ENCODE measurements at regions not wholly inside any gene's neighbourhood (a gene's known extent, or its start where the extent isn't known, plus 50 kb on each side); places are given as distances from the start of the nearest gene placed in this dataset.

DNA sequence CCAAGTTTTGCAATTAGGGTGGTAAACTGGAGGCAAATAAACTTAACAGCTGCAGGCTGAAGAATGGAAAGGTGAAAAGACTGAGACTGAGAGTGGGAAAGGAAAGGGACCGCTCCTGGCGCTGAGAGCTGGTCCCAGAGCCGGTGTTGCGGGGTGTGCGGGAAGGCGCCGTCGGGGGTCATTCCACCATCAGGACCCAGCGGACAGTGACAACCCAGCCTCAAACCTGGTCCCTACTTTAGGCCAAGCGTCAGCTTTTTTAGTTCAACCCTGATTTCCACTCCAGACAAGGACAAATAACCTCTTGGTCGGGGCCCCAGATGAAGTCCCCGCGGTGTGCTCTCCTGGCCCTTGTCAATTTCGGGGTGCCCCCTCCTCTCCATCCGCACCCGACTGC is 145.8 kb upstream of the ETS2 start:
- no peak for DNase-seq

DNA sequence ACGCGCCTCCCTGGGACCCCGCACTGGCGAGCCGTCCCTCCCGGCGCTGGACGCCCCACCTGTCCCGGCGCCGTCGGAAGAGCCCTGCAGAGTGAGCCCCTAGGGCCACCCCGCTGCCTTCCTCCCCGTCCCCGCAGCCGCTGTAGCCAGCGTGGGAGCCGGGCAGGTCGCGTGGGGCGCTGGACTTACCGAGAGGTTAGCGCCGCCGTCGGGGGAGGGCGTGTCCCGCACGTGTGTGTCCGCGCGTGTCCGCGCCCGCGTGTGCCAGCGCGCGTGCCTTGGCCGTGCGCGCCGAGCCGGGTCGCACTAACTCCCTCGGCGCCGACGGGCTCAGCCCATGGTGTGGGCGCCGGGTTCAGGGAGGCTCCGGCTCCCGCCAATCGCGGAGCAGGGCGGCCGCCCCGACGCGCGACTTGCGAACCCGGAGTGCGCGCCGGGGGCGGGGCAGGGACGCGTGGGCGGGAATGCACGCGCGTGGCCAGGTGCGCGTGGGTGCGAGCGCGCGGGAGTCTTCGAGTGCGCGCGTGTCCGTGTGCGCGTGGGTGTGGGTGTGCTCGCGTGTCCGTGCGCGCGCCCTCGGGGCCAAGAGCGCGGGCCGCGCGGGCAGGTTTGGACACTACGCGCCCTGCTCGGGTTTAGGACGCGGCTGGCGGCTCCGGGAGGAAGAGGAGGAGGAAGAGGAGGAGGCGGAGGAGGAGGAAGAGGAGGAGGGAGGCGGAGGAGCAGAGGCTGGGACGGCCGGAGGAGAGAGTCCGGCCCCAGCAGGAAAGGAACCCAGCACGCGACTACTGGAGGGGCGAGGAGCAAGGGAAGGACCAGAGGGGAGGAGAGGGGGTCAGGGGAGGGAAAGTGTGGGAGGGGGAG is 145.2 kb upstream of the ETS2 start:
- peak; percentile 15 for DNase-seq

DNA sequence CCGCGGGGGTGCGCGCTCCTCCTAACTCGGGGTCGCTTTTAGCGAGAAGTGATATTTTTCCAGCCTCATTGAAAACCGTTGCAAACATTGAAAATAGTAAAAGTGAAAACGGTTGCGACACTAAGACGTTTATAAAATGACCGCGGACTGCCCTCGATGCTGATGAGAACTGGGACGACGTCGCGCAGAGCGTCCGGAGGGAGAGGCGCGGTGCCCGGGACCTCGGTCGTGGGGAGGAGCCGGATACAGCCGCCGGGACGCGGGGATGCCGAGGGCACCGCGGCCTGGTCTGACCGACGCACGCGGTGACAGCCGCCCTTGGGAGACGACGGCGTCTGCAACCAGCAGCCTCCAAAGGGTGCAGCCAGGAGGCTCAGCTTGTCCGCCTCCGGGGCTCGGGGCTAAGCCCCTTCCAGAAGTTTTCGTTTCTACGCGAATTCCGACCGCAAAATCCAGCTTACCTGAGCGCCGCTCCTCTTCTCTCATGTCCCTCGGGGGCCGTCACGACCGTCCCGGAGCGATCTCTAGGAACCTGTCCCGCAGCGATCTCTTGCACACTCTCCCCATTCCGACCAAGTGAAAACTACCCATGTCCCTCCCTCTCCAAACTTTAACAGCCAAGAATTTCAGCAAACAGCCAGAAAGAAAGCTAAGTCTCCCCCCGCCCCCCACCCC is 144.4 kb upstream of the ETS2 start:
- DNase-seq: peak; percentile 15

DNA sequence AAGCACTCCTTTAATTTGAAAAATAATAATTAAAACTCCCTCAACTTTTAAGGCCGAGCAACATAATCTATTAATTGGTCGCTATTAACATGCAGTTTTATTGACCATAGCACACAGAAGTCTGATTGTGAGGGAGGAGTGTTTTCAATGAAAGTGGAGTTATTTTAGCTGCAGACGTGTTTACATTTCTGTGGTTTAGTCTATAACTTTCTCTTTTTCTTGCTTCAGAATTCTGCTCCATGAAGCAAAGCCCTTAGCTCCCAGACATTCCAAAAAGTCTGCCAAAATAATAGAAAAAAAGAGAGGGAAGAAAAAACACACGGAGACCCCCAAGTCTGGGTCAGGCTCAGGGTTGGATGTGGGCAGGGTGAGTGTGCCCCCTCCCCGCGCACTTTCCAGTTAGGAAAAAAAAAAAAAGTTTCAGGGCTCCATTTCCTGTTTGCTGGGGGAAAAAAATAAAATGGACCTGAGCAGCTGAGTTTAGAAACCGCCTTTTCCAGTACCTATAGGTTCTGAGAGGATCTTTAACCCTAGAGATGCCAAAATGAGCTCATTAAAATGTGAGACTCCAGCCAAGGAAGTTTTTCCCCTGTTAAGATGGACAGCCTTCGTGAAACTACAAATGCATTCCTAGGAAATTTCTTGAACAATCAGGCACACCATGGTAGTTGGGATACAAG is 143.7 kb upstream of the ETS2 start:
- DNase-seq: peak; percentile 29

DNA sequence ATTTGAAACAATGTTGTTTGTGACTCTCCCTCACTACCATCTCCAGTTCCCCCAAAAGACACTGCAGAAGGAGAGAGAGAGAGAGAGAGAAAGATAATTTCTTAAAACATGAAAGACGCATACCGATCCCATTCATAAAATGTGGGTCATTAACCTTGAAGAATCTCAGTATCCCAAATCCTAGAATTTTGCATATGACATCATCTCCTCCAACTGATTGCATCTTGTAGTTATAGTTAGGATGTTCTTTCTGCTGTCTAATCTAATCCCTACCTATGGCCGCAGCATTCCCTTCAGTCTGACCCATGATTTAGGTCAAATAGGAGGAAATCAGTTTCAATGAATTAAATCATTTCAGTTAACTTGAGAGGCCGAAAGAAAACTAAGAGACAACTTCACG is 142.4 kb upstream of the ETS2 start:
- no peak for DNase-seq

DNA sequence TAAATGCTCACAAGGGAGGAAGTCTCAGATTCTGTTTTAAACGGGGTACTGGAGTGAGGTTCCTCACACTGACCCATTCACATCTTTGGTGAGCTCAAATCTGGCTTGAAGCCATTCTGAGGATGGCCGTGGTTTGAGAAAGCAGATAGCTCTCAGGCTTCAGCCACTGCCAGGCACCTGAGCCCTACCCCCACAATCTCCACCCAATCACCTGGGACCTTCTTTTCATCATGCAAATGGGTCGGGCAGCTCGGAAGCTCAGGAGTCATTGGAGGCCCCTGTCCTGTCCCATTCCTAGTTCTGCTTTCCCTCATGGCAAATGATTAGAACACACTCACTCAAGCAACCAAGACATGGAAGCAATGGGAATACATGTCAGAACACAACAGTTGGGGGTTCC is 141.4 kb upstream of the ETS2 start:
- DNase-seq: no peak

DNA sequence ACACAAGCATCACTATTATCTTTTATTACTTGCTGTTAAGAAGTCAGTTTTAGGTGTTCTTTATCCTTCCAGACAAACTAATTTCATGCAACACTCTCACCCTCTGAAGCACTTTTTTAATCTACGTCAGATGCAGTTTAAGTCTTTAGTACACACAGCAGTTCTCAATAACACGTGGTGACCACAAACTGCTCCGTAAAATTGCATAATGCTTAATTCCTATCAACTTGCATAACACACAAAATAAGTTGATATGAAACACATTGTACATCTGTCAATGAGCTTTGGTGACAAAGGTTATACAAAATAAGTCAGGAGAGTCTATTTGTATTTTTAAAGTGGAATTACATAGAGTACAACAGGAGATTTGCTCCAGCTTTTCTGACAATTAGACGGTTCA is 140.9 kb upstream of the ETS2 start:
- DNase-seq: no peak

DNA sequence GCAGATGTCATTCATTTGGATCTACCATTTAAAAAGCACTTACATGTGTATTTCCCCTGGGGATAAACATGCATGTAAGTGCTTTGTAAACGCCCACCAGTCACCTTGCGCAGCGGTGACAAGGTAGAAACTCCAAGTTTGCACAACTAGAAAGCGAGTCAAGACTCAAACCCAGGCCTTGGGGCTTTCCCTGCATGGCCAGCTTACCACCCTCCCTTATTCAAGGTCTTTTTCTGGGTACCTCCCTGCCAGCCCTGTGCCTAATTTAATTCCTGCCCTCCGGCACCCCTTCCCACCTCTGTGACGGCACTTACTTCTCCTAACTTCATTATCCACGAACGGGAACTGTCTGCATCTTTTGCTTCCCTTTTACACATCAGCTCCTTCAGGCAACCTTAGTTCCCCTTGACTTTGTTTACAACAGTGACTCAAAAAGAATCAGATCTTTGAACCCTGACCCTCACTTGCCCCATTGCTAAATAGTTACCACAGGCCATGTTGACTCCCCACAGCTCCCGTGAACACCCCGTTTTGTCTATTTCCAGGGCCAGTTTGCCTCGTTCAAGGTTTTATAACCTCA is 138.3 kb upstream of the ETS2 start:
- no peak for DNase-seq

DNA sequence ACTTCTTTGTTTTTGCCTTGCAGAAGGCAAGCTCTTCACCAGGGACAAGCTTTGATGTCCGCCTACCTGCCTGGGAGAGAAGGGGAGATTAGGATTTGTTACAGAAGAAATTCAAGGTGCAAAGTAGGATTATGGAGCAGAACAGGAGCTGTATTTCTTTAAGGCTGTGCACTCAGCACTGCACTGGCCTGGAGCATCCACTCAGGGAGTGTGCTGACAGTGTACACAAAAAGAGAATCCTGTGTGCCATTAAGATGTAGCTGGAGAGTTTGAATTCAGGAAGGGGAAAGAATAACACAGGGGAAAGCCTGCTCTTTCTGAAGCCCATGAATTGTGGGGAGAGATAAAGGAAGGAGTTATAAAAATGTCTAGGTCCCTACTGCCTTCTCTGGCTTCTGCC is 137.7 kb upstream of the ETS2 start:
- DNase-seq: no peak

DNA sequence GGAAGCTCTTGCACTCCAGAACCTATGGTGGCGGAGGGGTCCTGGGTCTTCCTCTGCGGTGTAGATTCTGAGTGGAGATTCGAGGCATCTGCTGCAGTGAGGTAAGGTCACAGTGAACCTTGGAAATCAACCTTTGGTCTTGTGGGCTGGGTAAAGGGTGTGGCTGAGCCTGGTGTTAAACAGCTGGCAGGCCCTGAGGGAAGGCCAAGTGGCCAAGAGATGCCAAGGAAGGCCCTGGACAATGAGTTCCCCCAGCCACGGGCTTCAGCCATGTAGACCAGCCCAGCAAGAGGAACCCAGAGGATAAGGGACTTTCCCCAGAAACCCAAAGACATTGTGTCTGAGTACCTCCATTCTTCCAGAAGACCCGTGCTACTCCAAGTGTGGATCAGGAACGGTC is 137.2 kb upstream of the ETS2 start:
- no peak for DNase-seq

DNA sequence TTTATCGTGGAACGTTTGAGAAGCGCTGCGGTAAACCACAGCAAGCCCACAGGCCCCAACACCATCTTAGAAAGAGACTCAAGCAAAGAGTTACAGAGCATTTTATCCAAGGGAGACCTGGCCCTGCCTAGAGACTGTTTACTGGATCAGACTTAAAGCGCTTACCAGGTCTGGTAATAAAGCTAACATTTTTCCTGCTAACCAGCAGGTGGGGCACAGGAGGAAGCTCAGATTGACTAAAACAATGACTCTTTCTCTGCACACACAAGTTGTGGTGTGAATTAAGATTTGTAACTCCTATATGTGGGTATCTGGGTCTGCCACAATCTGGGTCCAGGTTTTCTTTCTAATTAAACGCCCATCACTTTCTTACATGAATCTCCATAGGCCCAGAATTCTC is 136.5 kb upstream of the ETS2 start:
- no peak for DNase-seq

DNA sequence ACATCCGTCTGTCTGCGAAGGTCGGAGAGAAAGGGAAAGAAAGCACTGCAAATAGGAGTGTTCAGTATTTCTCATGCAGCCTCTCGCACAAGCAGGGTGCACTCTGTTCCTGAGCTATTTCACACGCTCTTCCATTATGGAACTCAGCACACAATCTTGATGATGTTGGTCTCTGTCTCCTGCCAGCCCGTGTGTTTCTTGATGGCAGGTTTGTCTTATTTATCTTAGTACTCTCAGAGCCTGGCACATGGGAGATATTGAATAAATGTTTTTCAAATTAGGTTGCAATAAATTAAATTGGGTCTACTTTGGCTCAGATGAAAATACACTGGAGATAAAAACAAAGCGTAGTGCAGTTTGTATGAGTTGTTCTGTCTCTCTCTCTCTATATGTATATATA is 134.9 kb upstream of the ETS2 start:
- DNase-seq: no peak

DNA sequence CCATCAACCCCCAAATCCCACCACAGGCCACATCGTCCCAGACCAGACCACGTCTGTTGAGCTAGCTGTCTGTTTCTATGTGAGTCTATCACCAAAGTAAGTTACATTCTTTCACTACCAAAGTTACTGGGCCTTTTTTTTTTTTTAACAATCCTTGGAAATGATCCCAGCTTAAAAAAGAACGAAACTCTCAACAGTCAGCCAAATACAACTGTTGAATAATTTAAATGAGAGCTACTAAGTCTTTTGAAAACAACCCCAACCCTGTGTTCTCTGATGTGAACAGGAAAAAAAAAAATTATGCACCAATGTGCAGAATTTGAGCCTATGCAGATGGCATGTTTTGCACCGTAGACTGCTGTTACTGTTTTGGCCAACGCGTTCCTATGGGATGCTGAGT is 134.0 kb upstream of the ETS2 start:
- peak; percentile 33 for DNase-seq

DNA sequence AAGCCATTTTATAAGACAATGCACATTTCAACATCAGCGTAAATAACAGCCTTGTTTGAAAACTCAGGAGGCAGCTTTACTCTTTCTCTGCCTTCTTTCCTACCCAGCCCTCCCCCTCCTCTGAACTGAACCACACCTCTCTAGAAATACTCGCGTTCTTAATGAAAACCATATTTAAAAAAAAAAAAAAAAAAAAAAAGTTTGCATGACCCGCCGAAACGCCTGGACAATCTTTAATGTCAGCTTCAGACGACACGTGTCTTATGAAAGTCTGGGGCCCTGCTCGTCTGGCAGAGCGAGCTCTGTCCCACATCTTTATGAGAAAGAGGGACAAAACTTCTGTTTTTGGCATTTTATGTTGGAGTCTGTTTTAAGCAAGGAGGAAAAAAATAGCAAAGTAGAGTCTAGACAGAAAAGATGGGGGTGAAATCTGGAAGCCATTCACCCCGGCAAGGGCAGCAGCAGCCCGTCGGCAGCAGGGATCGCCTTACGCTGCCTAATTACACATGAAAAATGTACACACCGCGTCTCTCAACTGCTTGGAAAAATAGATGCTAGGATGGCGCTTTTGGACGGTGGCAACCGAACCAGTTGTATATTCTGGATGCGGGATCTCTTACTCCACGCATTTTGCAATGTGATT is 130.4 kb upstream of the ETS2 start:
- no peak for DNase-seq

DNA sequence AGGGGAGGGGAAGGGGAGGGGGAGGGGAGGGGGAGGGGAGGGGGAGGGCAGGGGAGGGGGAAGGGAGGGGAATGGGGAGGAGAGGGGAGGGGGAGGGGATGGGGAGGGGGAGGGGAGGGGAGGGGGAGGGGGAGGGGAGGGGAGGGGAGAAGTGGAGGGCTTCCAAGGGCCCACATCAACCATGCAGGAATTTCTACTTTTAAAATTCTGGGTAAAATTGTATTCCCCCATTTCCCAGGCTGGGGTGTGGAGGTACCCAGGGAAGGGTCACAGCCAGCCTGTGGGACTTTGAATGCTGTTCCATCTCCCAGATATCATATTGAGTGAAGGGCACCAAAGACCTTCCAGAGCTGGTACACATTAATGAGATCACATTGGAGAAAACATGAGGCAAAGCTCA is 126.9 kb upstream of the ETS2 start:
- DNase-seq: no peak

DNA sequence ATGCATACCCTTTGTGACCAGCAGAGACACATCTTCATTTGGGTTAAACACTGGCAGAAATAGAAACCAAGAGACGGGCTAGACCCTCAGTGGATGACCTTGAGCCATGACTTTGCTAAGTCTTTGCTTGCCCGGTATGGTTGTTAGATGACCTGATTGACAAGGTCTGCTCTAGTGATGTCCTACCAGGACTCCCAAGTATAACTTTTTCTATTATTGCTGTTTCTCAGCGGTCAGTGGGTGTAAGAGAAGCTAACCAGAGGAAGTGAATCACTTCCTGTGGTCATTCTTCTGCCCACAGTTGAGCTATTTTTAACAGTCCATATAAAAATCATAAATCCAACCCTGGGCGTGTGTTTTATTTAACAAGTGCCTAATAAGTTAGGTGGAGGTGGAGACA is 126.2 kb upstream of the ETS2 start:
- DNase-seq: no peak

DNA sequence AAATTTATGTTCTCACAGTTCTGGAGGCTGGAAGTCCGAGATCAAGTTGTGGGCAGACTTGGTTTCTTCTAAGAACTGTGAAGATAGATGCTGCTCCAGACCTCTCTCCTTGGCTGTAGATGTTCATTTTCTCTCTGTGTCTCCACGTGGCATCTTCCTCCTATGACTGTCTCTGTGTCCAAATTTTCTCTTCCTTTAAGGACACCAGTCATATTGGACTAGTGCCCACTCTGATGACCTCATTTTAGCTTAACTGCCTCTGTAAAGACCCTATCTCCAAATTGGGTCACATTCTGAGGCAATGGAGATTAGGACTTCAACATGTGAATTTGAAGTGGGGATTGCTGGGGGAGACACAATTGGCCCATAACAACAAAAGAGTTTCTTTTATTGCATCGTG is 125.3 kb upstream of the ETS2 start:
- DNase-seq: no peak

DNA sequence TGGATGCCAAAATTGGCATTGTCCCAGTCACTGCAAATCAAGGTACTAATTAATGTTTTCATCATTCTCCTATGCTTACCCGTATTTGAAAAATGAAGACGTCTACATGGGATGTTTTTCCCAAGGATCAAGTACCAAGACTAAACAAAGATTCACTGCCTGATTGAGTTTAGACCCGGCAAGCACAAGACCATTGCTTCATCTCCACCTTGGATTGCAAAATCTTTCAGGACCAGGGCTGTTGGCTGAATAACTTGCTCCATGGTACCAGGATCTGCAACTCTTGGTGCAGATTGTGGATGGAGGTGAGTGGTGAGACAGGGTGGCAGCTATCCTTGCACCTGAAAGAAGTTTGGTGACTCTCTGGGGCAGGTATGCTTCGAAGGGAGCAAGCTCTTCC is 122.5 kb upstream of the ETS2 start:
- no peak for DNase-seq

DNA sequence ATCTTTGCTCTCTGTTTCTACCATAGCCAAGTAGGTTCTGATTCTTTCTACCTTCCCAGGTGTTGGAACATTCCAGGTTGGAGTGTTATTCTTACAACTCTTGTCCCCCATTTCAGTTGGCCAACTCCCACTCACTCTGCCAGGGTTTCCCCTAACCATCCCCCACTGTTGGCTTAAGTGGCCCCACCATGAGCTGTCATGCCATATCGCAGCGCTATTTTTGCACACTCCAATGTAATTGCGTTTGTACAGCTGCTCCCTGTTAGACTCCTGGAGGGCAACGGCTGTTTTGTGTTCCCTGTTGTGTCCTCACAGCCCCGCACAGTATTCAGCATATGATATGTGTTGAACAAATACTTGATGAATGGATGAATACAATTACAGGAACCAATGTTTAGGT is 117.7 kb upstream of the ETS2 start:
- no peak for DNase-seq

DNA sequence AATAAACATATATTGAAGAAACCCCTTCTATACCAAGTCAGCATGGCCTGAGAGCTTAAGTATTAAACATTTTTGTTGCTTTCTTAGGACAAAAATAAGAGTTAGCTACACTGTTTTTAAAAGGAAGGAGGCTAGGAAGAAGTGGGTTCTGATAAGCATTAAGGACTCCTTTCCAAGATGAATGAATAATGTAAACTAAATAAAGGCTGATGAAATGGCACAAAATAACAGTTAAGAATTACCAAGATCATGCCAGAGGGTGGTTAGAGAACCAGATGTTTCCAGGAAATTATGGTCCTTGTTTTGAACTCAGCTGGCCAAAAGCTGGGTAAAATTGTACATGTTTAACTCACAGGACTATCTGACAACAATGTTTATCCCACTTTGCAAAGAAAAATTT is 114.1 kb upstream of the ETS2 start:
- no peak for DNase-seq

DNA sequence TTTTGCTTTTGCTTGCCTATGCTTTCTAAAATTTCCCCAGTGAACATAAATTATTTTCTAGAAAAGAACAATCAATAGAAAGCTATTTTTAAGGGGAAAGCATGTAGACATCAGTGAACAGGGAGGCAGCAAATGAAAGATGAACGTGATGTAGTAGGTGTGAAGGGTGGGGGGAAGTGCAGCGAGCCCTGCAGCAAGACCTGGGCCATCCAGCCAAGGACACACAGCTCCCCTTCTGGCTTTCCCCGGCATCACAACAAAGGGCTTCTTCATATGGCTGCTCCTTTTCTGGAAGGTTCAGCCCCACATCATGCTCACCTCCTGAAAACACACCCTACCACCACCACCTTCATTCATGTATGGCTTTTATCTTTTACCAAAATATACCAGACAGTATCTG is 109.2 kb upstream of the ETS2 start:
- no peak for DNase-seq

DNA sequence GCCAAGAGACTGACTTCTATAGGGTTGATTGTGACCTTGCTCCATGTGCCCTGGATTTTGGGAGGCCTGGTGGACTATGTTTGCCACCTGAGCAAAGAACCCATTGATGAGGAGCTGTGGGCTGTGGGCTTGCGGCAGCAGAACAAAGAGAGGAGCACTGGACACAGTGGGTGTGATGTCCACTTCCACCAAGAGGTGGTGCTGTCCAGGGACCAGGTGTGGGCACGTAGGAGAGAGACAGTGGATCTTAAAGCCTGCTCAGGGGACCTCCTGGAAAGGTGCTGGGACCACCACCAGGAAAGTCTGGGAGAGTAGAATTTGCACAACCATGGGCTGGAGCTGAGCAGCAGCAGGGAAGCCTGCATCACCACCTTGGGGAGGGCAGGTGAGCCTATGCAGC is 106.7 kb upstream of the ETS2 start:
- DNase-seq: no peak

DNA sequence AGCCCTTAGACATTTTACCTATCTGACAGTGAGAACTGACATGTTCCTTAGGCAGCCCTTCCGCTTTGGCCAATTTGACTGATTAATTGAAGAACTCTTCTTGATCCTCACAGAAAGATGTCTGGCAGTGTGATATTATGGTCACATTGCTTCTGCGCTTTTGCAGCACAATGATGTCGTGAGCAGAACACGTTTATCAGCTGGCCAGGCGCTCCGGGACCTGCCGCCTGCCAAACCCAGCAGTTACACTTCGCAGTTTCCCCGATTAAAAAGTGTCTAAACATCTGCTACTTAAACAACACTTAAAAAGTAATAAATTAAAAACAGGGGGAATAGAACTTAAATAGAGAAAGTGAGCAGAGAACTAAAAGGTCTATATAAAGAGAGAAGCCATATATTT is 103.5 kb upstream of the ETS2 start:
- DNase-seq: no peak

All from left kidney (tissue), 1 donor.